ENCODE measurements at regions not wholly inside any gene's neighbourhood (a gene's known extent, or its start where the extent isn't known, plus 50 kb on each side); places are given as distances from the start of the nearest gene placed in this dataset.

- DNase-seq (ENCODE audit: low read depth in 3 of 3, low spot score in 1 of 3) = no peak
These were observed 70.9 kb downstream of the NAV1 start for GRCh38 chr1:201609661-201610318.

- no peak for DNase-seq (ENCODE audit: low read depth in 3 of 3, low spot score in 1 of 3)
These were observed 71.9 kb downstream of the NAV1 start for GRCh38 chr1:201610858-201611257.

- no peak for DNase-seq (ENCODE audit: low read depth in 3 of 3, low spot score in 1 of 3)
These were observed 73.7 kb downstream of the NAV1 start for GRCh38 chr1:201612645-201613044.

GRCh38 chr1:201614262-201615015 is 75.5 kb downstream of the NAV1 start:
- DNase-seq (ENCODE audit: low read depth in 3 of 3, low spot score in 1 of 3) = no peak

- DNase-seq (ENCODE audit: low read depth in 3 of 3, low spot score in 1 of 3) = no peak
These were observed 78.2 kb downstream of the NAV1 start for GRCh38 chr1:201617157-201617556.

- no peak for DNase-seq (ENCODE audit: low read depth in 3 of 3, low spot score in 1 of 3)
These were observed 79.5 kb downstream of the NAV1 start for GRCh38 chr1:201618389-201618788.

GRCh38 chr1:201618905-201619304 is 80.0 kb downstream of the NAV1 start:
- no peak for DNase-seq (ENCODE audit: low read depth in 3 of 3, low spot score in 1 of 3)

GRCh38 chr1:201619513-201619912 is 80.6 kb downstream of the NAV1 start:
- DNase-seq (ENCODE audit: low read depth in 3 of 3, low spot score in 1 of 3) = no peak

- DNase-seq (ENCODE audit: low read depth in 3 of 3, low spot score in 1 of 3) = no peak
These were observed 83.4 kb downstream of the NAV1 start for GRCh38 chr1:201622353-201622752.

GRCh38 chr1:201622824-201623223 is 83.9 kb downstream of the NAV1 start:
- DNase-seq (ENCODE audit: low read depth in 3 of 3, low spot score in 1 of 3) = no peak

- no peak for DNase-seq (ENCODE audit: low read depth in 3 of 3, low spot score in 1 of 3)
These were observed 85.9 kb downstream of the NAV1 start for GRCh38 chr1:201624741-201625225.

GRCh38 chr1:201625226-201625761 is 86.4 kb downstream of the NAV1 start:
- no peak for DNase-seq (ENCODE audit: low read depth in 3 of 3, low spot score in 1 of 3)

GRCh38 chr1:201625851-201626251 is 86.9 kb downstream of the NAV1 start:
- no peak for DNase-seq (ENCODE audit: low read depth in 3 of 3, low spot score in 1 of 3)

GRCh38 chr1:201626629-201627275 is 87.8 kb downstream of the NAV1 start:
- DNase-seq (ENCODE audit: low read depth in 3 of 3, low spot score in 1 of 3) = no peak

GRCh38 chr1:201628490-201628889 is 89.6 kb downstream of the NAV1 start:
- no peak for DNase-seq (ENCODE audit: low read depth in 3 of 3, low spot score in 1 of 3)

GRCh38 chr1:201630582-201630981 is 91.7 kb downstream of the NAV1 start:
- DNase-seq (ENCODE audit: low read depth in 3 of 3, low spot score in 1 of 3) = no peak

- DNase-seq (ENCODE audit: low read depth in 3 of 3, low spot score in 1 of 3) = no peak
These were observed 92.1 kb downstream of the NAV1 start for GRCh38 chr1:201631037-201631436.

GRCh38 chr1:201632364-201632952 is 93.5 kb downstream of the NAV1 start:
- DNase-seq (ENCODE audit: low read depth in 3 of 3, low spot score in 1 of 3) = no peak

GRCh38 chr1:201633297-201633696 is 94.4 kb downstream of the NAV1 start:
- no peak for DNase-seq (ENCODE audit: low read depth in 3 of 3, low spot score in 1 of 3)

GRCh38 chr1:201633811-201634210 is 94.9 kb downstream of the NAV1 start:
- DNase-seq (ENCODE audit: low read depth in 3 of 3, low spot score in 1 of 3) = no peak

- DNase-seq (ENCODE audit: low read depth in 3 of 3, low spot score in 1 of 3) = no peak
These were observed 95.3 kb downstream of the NAV1 start for GRCh38 chr1:201634261-201634660.
